ENCODE measurements at regions not wholly inside any gene's neighbourhood (a gene's known extent, or its start where the extent isn't known, plus 50 kb on each side); places are given as distances from the start of the nearest gene placed in this dataset.

DNA sequence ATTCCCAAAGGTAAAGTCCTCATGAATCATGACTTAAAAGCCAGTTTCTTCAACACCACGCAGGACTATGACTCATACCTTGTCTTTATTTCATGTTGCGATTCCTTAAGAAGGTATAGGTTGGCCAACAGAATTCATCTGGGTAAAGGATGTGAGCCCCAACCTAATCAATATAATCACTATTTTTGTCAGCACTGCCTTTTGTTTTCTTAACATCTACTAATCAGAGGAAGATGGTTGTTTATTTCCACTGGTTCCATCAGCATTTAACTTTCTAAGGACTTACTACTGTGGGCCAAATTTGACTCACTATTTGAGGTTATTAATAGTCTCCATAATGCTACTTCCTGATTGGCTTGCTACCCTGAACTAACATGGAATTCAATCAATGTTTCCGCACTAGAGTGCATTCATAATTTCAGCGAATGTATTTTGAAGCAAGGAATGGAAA is 78.6 kb downstream of the SCG2 start:
- no peaks in the 10 kb centered on the region for H3K36me3 ChIP-seq (ENCODE audit: control insufficient read depth, insufficient read depth, low read length)

DNA sequence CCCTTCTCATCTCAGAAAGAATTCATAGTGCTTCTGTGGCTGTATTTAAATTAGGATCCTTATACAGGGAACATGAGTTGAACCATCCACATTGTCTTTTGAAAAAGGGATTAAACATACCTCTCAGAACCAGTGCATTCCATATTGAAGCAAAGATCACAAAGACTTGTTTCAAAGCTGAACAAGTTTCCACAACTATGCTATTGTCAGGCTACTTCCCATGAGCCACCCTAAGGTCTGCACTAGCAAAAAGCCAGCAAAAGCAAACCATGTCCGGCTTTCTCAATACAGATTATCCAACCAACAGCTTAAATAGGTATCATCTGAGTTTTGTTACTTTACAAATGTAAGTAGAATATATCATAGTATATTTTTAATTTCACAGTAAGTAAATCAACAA is 78.1 kb downstream of the SCG2 start:
- Histone ChIP-seq H3K4me3 (replicated peaks; ENCODE audit: low read depth, low read length) (no peak overlapping the region), H3K27me3 (replicated peaks; ENCODE audit: control insufficient read depth, insufficient read depth, low read length) (no peaks in the 10 kb centered on the region), H3K36me3 (ENCODE audit: control insufficient read depth, insufficient read depth, low read length) (no peaks in the 10 kb centered on the region)
- DNase-seq (ENCODE audit: extremely low read depth, insufficient read length), result no peak
- TF ChIP-seq, protein P1, sequence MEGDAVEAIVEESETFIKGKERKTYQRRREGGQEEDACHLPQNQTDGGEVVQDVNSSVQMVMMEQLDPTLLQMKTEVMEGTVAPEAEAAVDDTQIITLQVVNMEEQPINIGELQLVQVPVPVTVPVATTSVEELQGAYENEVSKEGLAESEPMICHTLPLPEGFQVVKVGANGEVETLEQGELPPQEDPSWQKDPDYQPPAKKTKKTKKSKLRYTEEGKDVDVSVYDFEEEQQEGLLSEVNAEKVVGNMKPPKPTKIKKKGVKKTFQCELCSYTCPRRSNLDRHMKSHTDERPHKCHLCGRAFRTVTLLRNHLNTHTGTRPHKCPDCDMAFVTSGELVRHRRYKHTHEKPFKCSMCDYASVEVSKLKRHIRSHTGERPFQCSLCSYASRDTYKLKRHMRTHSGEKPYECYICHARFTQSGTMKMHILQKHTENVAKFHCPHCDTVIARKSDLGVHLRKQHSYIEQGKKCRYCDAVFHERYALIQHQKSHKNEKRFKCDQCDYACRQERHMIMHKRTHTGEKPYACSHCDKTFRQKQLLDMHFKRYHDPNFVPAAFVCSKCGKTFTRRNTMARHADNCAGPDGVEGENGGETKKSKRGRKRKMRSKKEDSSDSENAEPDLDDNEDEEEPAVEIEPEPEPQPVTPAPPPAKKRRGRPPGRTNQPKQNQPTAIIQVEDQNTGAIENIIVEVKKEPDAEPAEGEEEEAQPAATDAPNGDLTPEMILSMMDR (IDR thresholded peaks at IDR 0.05; ENCODE audit: insufficient read depth, low read length, poor library complexity, severe bottlenecking), result no peak

More for the DNA sequence above, 78.6 kb downstream of the SCG2 start:
- H3K27me3 ChIP-seq (replicated peaks; ENCODE audit: control insufficient read depth, insufficient read depth, low read length), result no peaks in the 10 kb centered on the region
- TF ChIP-seq, protein P1 (IDR thresholded peaks at IDR 0.05; ENCODE audit: insufficient read depth, low read length, poor library complexity, severe bottlenecking), result no peak
- DNase-seq (ENCODE audit: extremely low read depth, insufficient read length), result no peak
- H3K4me3 ChIP-seq (replicated peaks; ENCODE audit: low read depth, low read length), result no peak overlapping the region

DNA sequence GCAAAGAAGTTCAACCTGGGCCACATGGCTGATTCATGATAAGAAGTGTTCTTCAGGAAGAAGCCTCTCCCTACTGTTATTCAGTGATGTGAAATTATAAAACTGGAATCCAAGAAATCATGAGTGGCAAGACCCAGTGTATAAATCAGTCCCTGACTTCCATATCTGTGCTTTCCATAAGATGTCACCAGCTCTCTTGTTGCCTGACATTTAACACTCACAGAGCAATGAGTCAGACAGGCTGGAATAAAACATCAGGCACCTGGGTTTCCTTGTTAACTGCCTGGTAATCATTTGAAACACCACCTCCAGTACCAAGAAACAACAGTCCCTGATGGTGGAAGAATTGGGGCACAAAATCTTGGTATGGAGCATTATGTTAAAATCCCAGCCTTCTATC is 76.1 kb downstream of the SCG2 start:
- no peak overlapping the region for H3K4me3 ChIP-seq (replicated peaks; ENCODE audit: low read depth, low read length)
- TF ChIP-seq, protein P1 (IDR thresholded peaks at IDR 0.05; ENCODE audit: insufficient read depth, low read length, poor library complexity, severe bottlenecking), result no peak
- H3K36me3 ChIP-seq (ENCODE audit: control insufficient read depth, insufficient read depth, low read length), result no peaks in the 10 kb centered on the region
- no peak for DNase-seq (ENCODE audit: extremely low read depth, insufficient read length)
- no peaks in the 10 kb centered on the region for H3K27me3 ChIP-seq (replicated peaks; ENCODE audit: control insufficient read depth, insufficient read depth, low read length)

DNA sequence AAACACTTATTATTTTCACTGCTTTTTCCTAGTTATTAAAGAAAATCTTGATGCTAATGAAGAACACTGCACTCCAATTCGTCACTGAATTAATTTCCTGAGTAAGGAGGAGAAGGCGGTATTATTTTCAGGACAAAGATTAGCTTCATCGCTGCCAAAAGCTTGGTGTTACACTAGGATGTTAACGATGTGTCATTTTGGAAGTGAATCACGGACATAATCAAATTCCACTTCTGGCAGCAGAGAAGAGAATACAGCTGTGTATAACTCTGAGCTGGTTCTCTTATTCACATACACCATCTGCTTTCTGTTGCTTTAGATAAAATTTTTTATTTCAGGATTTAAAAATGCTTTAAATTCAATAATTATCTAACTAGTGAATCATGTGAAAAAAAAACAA is 74.1 kb downstream of the SCG2 start:
- H3K4me3 ChIP-seq (replicated peaks; ENCODE audit: low read depth, low read length), result no peak overlapping the region
- no peaks in the 10 kb centered on the region for H3K27me3 ChIP-seq (replicated peaks; ENCODE audit: control insufficient read depth, insufficient read depth, low read length)
- no peaks in the 10 kb centered on the region for H3K36me3 ChIP-seq (ENCODE audit: control insufficient read depth, insufficient read depth, low read length)
- no peak for DNase-seq (ENCODE audit: extremely low read depth, insufficient read length)
- TF ChIP-seq, protein P1 (IDR thresholded peaks at IDR 0.05; ENCODE audit: insufficient read depth, low read length, poor library complexity, severe bottlenecking), result no peak

DNA sequence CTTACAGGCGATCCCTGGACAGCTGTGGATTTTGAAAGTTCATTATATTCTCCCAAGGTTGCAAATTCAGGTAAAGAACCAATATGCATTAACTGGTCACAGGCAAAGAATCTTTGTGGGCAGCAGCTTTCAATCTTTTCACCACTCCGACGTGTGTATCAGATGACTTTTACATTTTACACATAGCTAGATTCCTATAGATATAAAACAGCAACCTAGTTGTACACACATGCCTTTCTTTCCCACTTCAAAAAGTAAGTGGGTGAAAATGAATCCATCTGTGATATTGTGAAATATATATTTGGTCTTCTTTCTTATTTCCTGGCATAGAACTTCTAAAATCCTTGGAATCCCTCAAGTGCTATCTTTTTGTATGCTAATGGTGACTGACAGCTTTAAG is 72.5 kb downstream of the SCG2 start:
- DNase-seq (ENCODE audit: extremely low read depth, insufficient read length), result no peak
- no peaks in the 10 kb centered on the region for H3K36me3 ChIP-seq (ENCODE audit: control insufficient read depth, insufficient read depth, low read length)
- TF ChIP-seq, protein P1 (IDR thresholded peaks at IDR 0.05; ENCODE audit: insufficient read depth, low read length, poor library complexity, severe bottlenecking), result no peak
- H3K4me3 ChIP-seq (replicated peaks; ENCODE audit: low read depth, low read length), result no peak overlapping the region
- H3K27me3 ChIP-seq (replicated peaks; ENCODE audit: control insufficient read depth, insufficient read depth, low read length), result no peaks in the 10 kb centered on the region

DNA sequence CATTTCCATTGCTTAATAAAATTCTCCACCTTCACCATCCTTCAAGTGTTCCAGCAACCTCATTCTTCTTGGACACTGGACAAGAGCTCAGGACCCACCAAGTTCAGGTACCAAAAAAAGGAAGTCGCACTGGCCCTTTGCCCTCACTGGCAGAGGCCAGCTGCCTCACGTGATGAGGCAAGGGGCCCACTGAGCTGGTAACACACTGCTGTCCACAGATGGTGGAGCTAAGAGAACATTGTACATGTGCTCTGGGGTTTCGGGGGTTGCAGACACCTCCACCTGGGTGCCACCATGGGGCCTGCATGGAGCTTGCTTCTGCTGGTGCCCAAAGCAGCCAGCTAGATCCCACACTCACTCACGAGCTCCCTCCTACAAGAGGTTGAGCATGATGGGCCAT is 71.3 kb downstream of the SCG2 start:
- H3K27me3 ChIP-seq (replicated peaks; ENCODE audit: control insufficient read depth, insufficient read depth, low read length), result no peaks in the 10 kb centered on the region
- H3K4me3 ChIP-seq (replicated peaks; ENCODE audit: low read depth, low read length), result no peak overlapping the region
- TF ChIP-seq, protein P1 (IDR thresholded peaks at IDR 0.05; ENCODE audit: insufficient read depth, low read length, poor library complexity, severe bottlenecking), result no peak
- no peaks in the 10 kb centered on the region for H3K36me3 ChIP-seq (ENCODE audit: control insufficient read depth, insufficient read depth, low read length)
- DNase-seq (ENCODE audit: extremely low read depth, insufficient read length), result no peak

Measured in GM06990 (cell line).